HG02973 (cell line): ENCODE measurements at regions not wholly inside any gene's neighbourhood (a gene's known extent, or its start where the extent isn't known, plus 50 kb on each side); places are given as distances from the start of the nearest gene placed in this dataset.

ENCODE experiments used
- ATAC-seq: cut with Tn5 transposase; IDR thresholded peaks from one replicate; pipeline ENCODE4 v1.9.1; 2021; ENCODE audit warnings: moderate library complexity; ENCODE audit not compliant: unreplicated experiment

DNA sequence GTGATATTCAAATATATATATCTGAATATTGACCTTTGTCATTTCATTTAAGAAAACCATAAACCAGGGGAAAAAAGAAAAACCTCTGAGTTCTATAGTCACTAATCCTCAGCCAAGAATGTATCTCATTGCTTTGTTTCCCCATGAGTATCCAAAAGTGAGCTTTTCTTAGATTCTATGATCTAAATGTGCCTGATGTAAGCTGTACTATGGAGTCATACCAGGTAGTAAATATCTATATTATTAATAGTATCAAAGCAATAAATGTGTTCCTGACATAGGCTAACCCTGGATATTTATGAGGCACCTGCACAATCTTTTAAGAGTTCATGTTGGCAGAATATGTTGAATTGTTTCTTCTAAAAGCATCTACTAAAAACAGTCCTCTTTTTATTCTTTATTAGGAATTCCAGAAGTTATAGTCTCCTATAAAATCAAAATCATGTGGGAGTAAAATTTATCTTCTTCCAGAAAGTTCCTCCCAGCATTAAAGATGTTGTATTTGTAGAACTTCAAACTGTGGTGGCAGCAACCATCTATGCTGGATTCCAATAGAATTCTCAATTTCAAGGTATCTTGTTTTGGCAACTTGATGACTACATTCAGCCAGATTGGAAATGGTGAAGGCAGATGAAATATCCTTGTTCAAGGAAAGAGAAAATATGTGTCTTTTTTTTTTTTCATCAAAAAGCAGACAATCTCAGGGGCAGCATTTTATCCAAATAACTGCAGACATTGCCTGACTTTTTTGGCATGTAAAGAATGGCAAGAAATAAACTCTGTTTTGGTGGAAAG lies 139.7 kb upstream of the RASSF8 start:
- ATAC-seq: no peak

DNA sequence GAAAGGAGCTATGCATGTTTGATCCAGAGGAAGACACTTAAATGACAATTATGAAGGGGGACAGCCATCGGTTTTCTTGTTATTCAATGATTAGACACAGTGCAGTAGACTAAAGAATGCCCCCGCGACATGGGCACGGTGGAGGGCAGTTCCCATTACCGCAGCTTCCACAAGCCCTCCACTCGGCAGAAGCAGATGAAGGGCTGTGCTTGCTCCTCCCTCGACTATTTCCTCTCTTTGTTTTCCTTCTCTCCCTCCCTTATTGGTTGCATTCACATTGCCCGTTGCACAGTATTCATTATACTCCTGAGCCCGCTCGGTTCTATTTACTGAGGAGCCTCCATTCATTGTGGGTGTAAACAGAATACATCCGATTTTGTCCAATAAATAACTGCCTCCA lies 138.8 kb upstream of the RASSF8 start:
- ATAC-seq: no peak

DNA sequence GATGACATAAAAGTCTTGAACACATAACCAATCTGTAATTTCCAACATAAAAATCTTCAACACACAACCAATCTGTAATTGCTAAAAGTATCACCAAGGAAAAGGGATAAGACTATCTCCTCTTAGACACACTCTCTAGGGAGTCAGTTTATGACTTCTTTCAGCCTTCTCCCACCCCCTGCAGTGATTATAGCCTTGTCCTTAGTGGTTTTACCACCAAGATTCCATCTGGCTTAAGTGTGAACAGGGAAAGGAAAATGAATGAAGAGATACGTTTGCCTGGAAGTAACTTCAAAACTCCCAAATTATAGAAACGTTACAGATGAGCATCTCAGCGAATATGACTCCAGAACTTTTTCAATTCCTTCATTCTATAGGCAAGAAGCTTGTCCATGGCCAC lies 136.2 kb upstream of the RASSF8 start:
- no peak for ATAC-seq

DNA sequence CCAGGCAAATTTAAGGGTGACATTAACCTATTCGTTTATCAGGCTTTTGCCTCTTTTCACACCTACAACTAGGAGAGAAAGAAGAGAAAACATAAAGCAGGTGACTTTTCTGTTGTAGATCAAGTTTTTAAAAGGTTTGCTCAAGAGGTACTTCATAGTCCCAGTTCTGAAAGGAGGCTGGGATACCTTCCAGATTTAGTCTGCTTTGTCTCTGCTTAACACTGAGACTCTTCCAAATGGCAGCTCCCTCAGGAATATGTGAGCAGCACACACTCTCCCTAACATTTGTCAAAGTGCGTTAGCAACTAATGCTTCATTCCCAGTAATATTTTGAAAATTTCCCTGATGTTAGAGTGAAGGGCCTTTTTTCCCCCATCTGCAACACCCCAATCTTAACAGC lies 133.7 kb upstream of the RASSF8 start:
- no peak for ATAC-seq

DNA sequence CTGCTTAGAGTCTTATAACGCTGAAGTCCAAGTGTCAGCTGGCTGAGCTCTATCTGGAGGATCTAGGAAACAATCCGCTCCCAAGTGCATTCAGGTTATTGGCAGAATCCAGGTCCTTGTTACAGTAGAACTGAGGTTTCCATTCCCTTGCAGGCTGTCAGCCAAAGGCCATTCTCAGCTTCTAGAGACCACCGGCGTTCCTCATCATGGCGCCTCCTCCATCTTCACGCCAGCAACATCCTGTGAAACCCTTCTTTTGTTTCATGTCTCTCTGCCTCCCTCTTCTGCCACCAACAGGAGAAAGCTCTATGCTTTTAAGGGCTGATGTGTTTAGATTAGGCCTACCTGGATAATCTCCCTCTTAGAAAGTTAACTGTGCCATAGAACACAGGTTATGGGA lies 133.0 kb upstream of the RASSF8 start:
- ATAC-seq: no peak

DNA sequence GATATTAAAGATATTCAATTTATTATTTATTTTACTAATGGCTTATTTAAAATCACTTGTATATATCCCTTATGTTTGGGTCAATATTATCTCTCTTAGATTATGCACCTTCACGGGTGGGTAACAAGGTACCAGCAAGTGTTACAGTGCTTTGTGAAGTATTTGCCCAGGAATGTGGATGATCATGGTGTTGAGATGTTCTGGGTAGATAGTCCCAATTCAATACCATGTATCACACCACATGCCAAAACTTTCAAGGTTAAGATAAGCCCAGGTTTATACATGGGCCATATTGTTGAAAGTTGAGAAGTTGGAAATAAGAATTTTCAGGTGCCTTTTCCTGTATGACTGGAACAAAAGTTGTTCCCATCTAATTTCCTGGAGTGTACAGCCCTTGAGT lies 131.3 kb upstream of the RASSF8 start:
- no peak for ATAC-seq

DNA sequence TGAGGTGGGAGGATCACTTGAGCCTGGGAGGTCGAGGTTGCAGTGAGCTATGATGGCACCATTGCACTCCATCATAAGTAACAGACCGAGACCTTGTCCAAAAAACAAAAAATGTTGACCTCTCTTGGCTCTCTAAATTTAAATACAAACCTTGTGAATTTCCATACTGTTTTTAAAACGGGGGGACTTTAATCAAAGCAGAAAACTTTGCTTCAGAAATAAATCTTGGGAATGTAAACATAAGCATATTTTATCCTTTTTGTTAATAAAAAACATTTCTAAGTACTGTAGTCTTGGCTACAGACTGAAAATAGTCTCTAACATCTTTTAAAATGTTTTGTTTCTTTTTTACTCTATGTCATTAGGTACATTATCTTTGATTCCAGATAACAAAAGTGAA lies 130.7 kb upstream of the RASSF8 start:
- ATAC-seq: no peak

DNA sequence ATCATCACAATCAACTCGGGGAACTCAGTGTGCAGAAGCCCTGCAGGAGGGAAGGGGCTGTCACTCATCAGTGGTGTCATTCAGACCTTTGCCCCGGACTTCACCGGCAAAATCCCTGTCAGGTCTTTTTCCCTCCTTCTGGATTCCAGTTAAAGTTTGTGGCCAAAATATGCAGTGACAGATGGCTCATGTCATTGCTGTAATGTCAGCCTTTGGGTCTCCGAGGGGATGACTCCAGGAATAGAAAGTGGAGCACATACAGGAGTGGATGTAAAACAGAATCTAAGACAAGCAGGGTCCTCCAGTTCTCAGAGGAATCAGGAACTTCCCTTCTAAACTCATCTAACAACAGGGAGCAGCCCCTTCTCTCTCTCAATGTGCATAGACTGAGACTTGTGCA lies 130.3 kb upstream of the RASSF8 start:
- no peak for ATAC-seq

DNA sequence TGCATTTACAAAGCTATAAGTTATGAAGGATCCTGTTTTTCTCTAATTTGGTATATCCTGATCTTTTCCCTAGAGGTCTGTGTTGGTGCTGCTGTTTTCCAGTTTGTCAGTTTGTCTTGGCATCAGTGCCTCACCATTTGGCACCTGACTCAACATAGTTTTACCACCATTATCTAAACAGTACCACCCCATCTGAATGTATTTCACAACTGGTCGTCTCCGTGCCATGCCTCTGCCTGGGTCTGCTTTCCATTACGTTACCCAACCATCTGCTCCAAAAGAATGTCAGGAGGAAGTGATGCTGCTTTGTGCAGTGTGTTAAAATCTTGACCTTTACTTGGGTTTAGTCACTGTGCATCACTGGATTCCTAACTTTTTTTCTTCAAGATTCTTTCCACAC lies 129.3 kb upstream of the RASSF8 start:
- no peak for ATAC-seq

DNA sequence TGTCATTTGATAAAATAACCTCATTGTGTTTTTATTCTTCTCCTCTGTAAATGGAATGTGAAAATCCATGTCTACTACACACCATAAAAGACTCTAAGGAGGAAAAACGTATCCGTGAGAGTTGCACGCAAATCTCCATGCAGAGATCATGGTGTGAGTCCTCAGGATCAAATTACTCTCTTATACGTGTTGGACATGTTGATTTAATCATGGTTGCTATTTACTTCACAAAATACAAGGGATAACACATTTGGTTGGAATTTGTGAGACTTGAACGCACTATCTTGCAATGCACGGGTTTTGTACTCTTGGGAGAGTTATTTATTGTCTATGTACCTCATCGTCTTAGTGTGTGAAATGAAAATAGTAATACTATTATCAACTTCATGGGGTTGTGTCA lies 128.0 kb upstream of the RASSF8 start:
- no peak for ATAC-seq

DNA sequence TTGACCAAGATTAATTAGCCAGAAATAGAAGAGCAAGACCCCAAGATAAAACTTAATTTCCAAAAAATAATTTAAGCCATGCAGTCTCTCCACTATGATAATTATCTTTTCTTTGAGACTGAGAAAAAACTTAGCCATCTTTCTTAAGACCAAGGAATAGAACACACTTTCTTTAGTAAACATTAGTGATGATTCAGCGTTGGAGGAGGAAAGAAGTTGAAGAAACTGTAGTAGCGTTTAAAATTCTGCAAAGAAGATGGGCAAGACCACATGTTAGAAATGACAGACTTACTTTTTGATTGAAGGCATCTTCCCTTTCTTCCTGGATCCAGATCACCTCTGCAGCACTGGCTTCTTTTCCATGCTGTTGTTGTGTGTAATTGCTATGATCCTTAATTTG lies 124.8 kb upstream of the RASSF8 start:
- ATAC-seq: no peak

DNA sequence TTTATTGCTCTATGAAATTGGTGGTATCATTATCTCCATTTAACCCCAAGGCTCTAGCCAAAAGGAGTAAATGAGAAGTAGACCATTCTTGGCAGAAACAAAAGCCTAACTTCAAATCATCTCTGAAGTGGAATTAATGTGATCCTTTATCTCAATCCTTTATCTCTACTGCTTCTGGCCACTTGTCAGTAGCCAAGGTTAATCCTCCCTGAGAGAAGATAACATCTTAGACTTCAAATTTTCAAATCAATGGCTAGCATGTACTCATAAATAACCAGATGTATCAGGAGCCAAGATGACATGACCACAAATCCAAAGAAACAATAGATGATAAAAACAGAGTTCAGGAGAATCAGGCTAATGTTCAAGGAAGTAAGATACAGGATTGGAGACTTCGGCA lies 123.1 kb upstream of the RASSF8 start:
- ATAC-seq: no peak

DNA sequence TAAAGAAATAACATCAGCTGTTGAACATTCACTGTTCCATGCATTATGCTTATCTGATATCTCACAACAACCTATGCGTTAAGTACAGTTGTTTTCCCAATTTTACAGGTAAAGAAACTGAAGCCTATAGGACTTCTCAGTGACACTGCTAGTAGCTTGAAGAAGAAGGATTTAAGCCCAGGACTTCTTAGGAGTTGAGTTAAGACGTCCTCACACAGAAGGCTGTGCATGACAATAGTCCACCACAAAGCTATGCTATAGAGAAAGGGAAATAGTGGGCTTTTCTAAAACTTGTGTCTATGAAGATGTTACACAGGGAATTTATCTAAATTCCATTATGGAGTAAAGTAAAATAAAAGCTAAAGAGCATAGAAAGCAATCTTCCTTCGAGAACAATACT lies 120.5 kb upstream of the RASSF8 start:
- no peak for ATAC-seq

DNA sequence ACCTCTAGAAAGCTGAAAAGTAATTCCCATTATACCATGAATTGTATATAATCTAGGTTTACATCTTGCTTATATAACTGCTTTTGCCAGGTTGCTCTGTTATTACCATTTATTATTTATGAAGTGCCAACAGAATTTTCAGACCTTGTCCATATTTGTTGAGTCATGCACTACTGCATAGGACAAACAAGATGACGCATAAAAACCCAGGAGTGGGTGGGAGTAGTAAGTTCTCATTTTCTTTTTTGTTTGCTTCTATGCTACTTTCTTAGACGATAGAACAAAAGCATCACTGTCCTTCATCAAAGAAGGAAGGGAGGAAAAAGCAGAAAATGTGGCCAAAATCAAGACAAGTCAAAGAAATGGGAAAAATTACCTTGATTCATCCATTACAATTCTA lies 119.0 kb upstream of the RASSF8 start:
- ATAC-seq: no peak

DNA sequence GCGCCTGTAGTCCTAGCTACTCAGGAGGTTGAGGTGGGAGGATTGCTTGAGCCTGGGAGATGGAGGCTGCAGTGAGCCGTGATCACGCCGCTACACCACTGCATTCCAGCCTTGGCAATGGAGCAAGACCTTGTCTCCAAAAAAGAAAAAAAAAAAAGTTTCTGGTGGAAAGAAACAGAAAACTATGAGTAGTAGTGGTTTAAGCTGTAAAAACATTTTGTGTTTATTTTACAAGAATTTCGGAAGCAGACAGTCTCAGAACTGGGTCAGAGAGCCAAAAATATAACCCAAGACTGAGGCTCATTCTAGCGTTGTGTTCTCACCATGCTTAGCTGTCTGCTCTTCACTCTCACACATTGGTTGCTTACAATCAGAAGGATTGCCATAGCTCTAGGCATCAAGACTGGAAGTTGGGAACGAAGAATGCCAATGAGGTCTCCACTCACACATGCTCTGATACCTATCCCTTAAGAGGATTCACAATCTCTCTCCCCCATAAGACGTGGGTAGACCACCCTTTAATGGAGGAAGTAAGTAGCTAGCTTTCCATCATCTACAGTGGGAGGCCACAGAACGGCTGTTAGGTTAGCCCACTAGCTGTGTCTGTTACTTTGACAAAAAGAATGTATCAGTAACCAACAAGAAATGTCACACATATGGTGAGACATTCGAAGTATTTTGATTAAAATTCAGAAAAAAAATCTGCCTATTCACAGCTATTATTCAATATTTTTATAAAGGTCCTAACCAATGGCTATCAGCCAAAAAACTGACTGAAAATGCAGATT lies 117.6 kb upstream of the RASSF8 start:
- no peak for ATAC-seq

DNA sequence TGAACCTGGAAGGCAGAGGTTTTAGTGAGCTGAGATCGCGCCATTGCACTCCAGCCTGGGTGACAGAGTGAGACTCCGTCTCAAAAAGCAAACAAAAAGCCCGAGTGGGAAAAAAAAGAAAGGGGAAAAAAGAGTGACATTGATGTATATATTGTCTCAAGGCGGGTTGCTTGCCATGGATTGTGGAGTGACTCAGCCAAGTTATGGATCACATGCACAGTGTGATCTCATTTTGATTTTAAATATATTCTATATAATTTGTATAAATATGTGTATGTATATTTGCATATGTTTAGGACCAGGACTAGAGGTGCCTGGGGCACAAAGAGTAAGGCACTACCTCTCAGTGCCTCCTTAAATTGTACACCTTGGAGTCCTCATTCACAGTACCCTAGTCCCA lies 116.2 kb upstream of the RASSF8 start:
- no peak for ATAC-seq

DNA sequence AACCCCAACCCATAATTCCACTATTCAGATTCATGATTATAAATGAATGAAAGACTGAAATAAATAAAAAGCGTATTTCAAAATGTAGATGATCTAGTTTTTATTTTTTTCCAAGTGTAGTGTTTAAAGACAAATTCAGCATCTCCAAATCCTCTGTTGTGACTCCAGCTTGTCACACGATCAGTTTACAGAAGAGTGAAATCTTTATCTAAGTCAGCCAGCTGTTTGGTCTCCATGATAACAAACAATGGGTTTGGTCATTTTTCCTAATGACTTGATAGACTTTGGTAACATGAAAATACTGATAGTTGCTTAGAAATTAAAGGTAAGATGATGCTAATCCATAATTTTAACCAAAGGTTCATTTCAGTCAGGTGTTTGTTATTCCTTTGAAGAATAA lies 114.5 kb upstream of the RASSF8 start:
- no peak for ATAC-seq

DNA sequence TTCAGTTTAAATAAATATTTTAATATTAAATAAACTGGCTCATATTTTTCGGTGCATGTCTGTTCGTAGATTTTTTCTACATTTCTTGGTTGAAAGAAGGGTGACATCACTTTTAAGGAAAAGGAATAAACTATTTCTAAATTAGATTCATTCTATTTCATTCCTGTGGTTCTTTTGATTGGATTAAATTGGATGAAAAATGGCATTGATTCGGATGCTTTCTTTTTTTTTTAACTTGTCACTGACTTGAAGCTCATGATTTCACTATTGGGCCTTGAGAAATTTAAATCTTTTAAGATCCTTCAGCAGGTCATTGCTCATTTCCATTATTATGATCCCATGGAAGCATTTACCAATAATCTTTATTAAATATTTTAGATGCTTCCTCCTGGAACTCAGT lies 113.1 kb upstream of the RASSF8 start:
- no peak for ATAC-seq

DNA sequence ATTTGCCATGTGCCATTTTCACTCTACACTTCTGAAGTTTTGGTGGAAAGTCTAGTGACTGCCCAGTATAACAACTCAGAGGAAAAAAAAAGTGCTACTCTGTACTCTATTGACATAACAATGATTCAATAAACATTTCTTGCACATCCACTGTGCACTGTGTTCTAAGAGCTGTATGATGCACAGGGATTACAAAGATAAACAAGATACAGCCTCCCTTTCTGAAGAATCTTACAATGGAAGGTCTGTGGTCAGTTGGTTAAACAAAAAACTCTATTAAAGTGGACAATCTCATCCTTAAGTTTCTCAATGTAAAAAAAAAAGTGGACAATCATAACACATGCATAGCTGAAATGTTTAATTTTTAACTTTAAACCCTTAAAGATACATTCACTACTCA lies 105.7 kb upstream of the RASSF8 start:
- no peak for ATAC-seq

DNA sequence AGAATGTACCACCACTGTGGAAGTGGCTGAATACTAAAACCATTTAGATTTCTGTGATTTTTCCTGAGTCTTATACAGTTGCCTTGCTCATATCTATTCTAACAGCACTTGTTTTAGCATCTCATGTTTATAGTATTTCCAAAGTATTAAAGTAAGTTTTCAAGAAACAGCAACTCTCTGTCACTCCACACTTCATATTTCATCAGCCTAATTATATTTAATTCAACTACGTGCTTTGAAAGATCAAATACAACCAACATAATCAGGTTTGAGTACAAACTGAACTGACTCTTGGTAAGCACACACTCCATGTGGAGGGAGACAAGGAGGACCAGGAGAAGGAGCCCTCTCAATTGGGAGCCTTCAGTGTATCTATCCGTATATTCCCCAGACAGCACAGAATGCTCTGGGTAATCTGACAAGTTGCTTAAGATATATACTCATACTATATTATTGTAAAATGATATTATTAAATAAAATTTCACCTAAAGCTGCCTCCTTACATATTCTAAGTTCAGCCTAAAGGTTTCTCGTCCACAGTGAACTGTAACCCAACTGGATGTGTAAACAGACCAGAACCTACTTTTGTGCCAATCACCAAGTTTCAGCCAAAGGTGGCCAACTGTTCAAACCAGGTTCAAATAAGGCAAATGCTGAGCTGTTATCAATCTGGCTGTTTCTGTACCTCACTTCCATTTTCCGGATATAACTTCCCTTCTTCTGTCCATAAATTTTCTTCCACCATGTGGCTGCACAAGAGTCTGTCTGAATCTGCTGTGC lies 105.0 kb upstream of the RASSF8 start:
- no peak for ATAC-seq

DNA sequence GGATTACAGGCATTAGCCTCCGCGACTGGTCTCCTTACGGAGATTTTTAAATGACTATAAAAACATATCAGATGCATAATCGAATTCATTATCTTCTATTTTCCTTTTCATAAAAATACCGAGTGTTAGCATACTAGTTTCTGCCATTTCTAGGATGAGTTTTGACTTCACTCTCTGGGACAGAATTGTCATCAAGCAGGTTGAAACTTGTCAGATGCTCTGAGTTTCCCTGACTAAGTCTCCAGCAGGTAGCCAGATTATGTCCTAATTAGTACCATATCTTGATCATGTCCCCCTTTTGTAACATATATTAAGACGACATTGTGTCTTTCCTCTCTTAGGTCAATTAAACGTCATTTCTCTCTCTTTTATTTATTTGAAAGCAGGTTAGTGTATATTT lies 103.5 kb upstream of the RASSF8 start:
- no peak for ATAC-seq

DNA sequence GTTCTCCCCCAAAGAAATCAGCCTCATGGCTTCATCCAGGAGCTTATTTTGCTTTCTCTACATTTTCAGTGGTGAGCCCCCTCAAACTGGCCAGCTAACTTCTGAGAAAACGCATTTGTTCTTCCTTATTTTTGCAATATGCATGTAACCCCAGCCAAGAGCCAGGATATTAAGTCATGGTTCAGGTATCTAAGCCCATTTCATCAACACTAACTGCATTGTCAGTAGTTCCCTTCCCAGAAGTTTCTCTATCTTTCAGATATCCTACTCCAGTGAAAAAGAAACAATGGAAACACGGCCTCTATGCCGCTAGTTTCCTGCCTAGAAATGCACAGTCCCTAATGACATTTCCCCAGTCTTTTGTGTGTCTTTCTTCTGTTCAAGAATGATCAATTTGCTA lies 102.8 kb upstream of the RASSF8 start:
- ATAC-seq: no peak
